H1 (cell line): ENCODE measurements at regions not wholly inside any gene's neighbourhood (a gene's known extent, or its start where the extent isn't known, plus 50 kb on each side); places are given as distances from the start of the nearest gene placed in this dataset.

ENCODE experiments used
- CTCF ChIA-PET: fragments of 300-600 bp; sonication (Branson Sonifier 250); formaldehyde crosslinking; loops from one replicate; lab custom pipeline; 2021; ENCODE audit not compliant: partially characterized antibody; lab: Charles Lee
- POLR2A ChIA-PET: fragments of 300-600 bp; sonication (Branson Sonifier 250); formaldehyde crosslinking; loops from one replicate; lab custom pipeline; 2021; ENCODE audit warnings: inconsistent platforms; ENCODE audit not compliant: partially characterized antibody; lab: Charles Lee
- DNase-seq, 2 experiments: peaks; one replicate each; pipeline versions ENCODE4 v3.0.0 to v3.0.0-alpha.2; 2010 to 2022; ENCODE audit warnings: low spot score in 2 of 2, low read depth in 1 of 2, mixed read lengths in 1 of 2
- FAIRE-seq: peaks from 2 replicates; lab custom pipeline; 2011; peaks lifted over from hg19 to GRCh38; lab: Jason Lieb, UNC
- H2AFZ ChIP-seq: 2 replicates; pipeline ENCODE4 v1.8.1; 2012; ENCODE audit warnings: low read length, inconsistent platforms
- H2AK5ac ChIP-seq: 2 replicates; pipeline ENCODE4 v1.6.1; 2013; ENCODE audit warnings: low read depth, low read length
- H2BK120ac ChIP-seq: replicated peaks from 2 replicates; pipeline ENCODE3; 2013; ENCODE audit warnings: low read depth, low read length, inconsistent platforms
- H2BK12ac ChIP-seq: 2 replicates; pipeline ENCODE4 v1.6.1; 2013; ENCODE audit warnings: low read depth, low read length
- H2BK15ac ChIP-seq: 2 replicates; pipeline ENCODE4 v1.6.1; 2013; ENCODE audit warnings: low read length
- H2BK20ac ChIP-seq: 2 replicates; pipeline ENCODE4 v1.6.1; 2013; ENCODE audit warnings: low read length
- H2BK5ac ChIP-seq: 2 replicates; pipeline ENCODE4 v1.6.1; 2013; ENCODE audit warnings: low read depth, low read length
- H3K14ac ChIP-seq: 2 replicates; pipeline ENCODE4 v1.6.1; 2013; ENCODE audit warnings: inconsistent platforms; ENCODE audit not compliant: insufficient read length
- H3K18ac ChIP-seq: 2 replicates; pipeline ENCODE4 v1.6.1; 2013; ENCODE audit warnings: low read length; ENCODE audit errors: extremely low read depth
- H3K23ac ChIP-seq: 2 replicates; pipeline ENCODE4 v1.6.1; 2013; ENCODE audit warnings: inconsistent platforms; ENCODE audit not compliant: insufficient read length
- H3K23me2 ChIP-seq: 2 replicates; pipeline ENCODE4 v1.6.1; 2013; ENCODE audit warnings: low read depth, low read length
- H3K27ac ChIP-seq: 2 replicates; pipeline ENCODE4 v1.6.1; 2011; ENCODE audit warnings: low read depth, low read length, inconsistent platforms
- H3K27me3 ChIP-seq, 4 experiments: replicated peaks in 1 of 4; 1 replicate in 1 of 4; 2 replicates in 3 of 4; pipeline versions ENCODE4 v1.6.1 to v1.8.1; 2011 to 2013; ENCODE audit warnings: low read length in 3 of 4, mild to moderate bottlenecking in 3 of 4, inconsistent platforms in 2 of 4, mixed read lengths in 2 of 4, moderate library complexity in 1 of 4; ENCODE audit not compliant: control insufficient read depth in 3 of 4, insufficient read depth in 3 of 4; ENCODE audit errors: extremely low read depth in 1 of 4
- H3K36me3 ChIP-seq, 4 experiments: 2 replicates each; pipeline versions ENCODE4 v1.6.1 to v1.8.1; 2011 to 2013; ENCODE audit warnings: mild to moderate bottlenecking in 4 of 4, low read length in 3 of 4, moderate library complexity in 2 of 4, control low read depth in 1 of 4, inconsistent platforms in 1 of 4; ENCODE audit not compliant: insufficient read depth in 4 of 4, control insufficient read depth in 2 of 4
- H3K4ac ChIP-seq: replicated peaks from 2 replicates; pipeline ENCODE3; 2013; ENCODE audit warnings: low read length, low read depth, mixed read lengths, inconsistent platforms; ENCODE audit not compliant: insufficient read length
- H3K4me1 ChIP-seq, 4 experiments: replicated peaks in 1 of 4; 1 replicate in 1 of 4; 2 replicates in 3 of 4; pipeline versions ENCODE4 v1.6.1 to v1.8.1; 2011 to 2013; ENCODE audit warnings: low read length in 3 of 4, inconsistent platforms in 2 of 4, mixed read lengths in 1 of 4; ENCODE audit not compliant: insufficient read depth in 4 of 4, control insufficient read depth in 3 of 4
- H3K4me2 ChIP-seq, 2 experiments: 2 replicates each; pipeline versions ENCODE4 v1.6.1 to v1.8.1; 2011 to 2013; ENCODE audit warnings: low read depth in 2 of 2, low read length in 2 of 2, control low read depth in 1 of 2, inconsistent platforms in 1 of 2, mild to moderate bottlenecking in 1 of 2; ENCODE audit not compliant: insufficient read depth in 1 of 2
- H3K4me3 ChIP-seq, 4 experiments: fragments of 200-600, 300-600 bp in 1 of 4; sonication (generic), shearing (Covaris generic), sonication (Bioruptor Twin) in 1 of 4; 2 replicates each; pipeline versions ENCODE4 v1.5.1 to v1.8.1; 2011 to 2016; ENCODE audit warnings: low read length in 4 of 4, low read depth in 3 of 4, control low read depth in 2 of 4, inconsistent platforms in 2 of 4, mild to moderate bottlenecking in 2 of 4, mixed read lengths in 1 of 4, moderate library complexity in 1 of 4; ENCODE audit not compliant: insufficient read depth in 2 of 4; ENCODE audit errors: extremely low read depth in 1 of 4
- H3K56ac ChIP-seq: replicated peaks from 2 replicates; pipeline ENCODE3; 2013; ENCODE audit warnings: low read depth, mild to moderate bottlenecking, mixed read lengths, low read length, inconsistent platforms; ENCODE audit not compliant: insufficient read length
- H3K79me1 ChIP-seq: 2 replicates; pipeline ENCODE4 v1.6.1; 2013; ENCODE audit warnings: low read depth, low read length, control low read depth
- H3K79me2 ChIP-seq, 2 experiments: 2 replicates each; pipeline versions ENCODE4 v1.6.1 to v1.8.1; 2012 to 2013; ENCODE audit warnings: low read length in 2 of 2, mild to moderate bottlenecking in 2 of 2, inconsistent platforms in 1 of 2; ENCODE audit not compliant: insufficient read depth in 2 of 2, control insufficient read depth in 1 of 2
- H3K9ac ChIP-seq, 4 experiments: replicated peaks in 1 of 4; 1 replicate in 1 of 4; 2 replicates in 3 of 4; pipeline versions ENCODE4 v1.6.1 to v1.8.1; 2011 to 2013; ENCODE audit warnings: low read depth in 3 of 4, low read length in 3 of 4, control low read depth in 2 of 4, mild to moderate bottlenecking in 2 of 4, moderate library complexity in 2 of 4, inconsistent platforms in 1 of 4; ENCODE audit errors: extremely low read depth in 1 of 4
- H3K9me3 ChIP-seq, 2 experiments: 2 replicates each; pipeline versions ENCODE4 v1.6.1 to v1.8.1; 2012 to 2013; ENCODE audit warnings: mild to moderate bottlenecking in 2 of 2, moderate library complexity in 2 of 2, control low read depth in 1 of 2, inconsistent platforms in 1 of 2, low read depth in 1 of 2, low read length in 1 of 2, mixed read lengths in 1 of 2; ENCODE audit not compliant: insufficient read depth in 2 of 2
- H4K20me1 ChIP-seq, 2 experiments: replicated peaks in 1 of 2; 2 replicates each; pipeline versions ENCODE3 to v1.8.1; 2011 to 2013; ENCODE audit warnings: inconsistent platforms in 2 of 2, low read length in 2 of 2, mild to moderate bottlenecking in 1 of 2; ENCODE audit not compliant: insufficient read depth in 2 of 2, control insufficient read depth in 1 of 2
- H4K5ac ChIP-seq: 2 replicates; pipeline ENCODE4 v1.6.1; 2013; ENCODE audit warnings: low read length, low read depth, mixed read lengths, inconsistent platforms; ENCODE audit not compliant: insufficient read length
- H4K8ac ChIP-seq: 2 replicates; pipeline ENCODE4 v1.8.0; 2013; ENCODE audit warnings: mild to moderate bottlenecking, moderate library complexity, low read length, inconsistent platforms; ENCODE audit not compliant: insufficient read depth; ENCODE audit errors: extremely low read depth
- H4K91ac ChIP-seq: replicated peaks from 2 replicates; pipeline ENCODE3; 2013; ENCODE audit warnings: low read length, mixed read lengths, inconsistent platforms; ENCODE audit not compliant: insufficient read length
- ATF3 ChIP-seq: IDR thresholded peaks from 2 replicates; pipeline ENCODE4 v1.6.1; 2011; ENCODE audit warnings: low read depth, mild to moderate bottlenecking, low read length; ENCODE audit not compliant: insufficient read depth
- BCL11A ChIP-seq, 2 experiments: IDR thresholded peaks; one replicate each; pipeline ENCODE4 v1.6.1; 2011; ENCODE audit warnings: low read depth in 2 of 2, low read length in 2 of 2, mild to moderate bottlenecking in 2 of 2
- CHD2 ChIP-seq: IDR thresholded peaks from 2 replicates; pipeline ENCODE4 v1.6.1; 2012; ENCODE audit warnings: low read length, improper control_type of control experiment
- E2F6 ChIP-seq: IDR thresholded peaks from 2 replicates; pipeline ENCODE4 v1.6.1; 2012; ENCODE audit warnings: inconsistent platforms
- EP300 ChIP-seq, 2 experiments: IDR thresholded peaks; 1 replicate in 1 of 2; 2 replicates in 1 of 2; pipeline ENCODE4 v1.6.1; 2011 to 2012; ENCODE audit warnings: low read depth in 2 of 2, low read length in 2 of 2, mild to moderate bottlenecking in 2 of 2, borderline replicate concordance in 1 of 2, inconsistent platforms in 1 of 2, moderate library complexity in 1 of 2
- YY1 ChIP-seq: IDR thresholded peaks from 2 replicates; pipeline ENCODE4 v1.6.1; 2011; ENCODE audit warnings: low read depth, mild to moderate bottlenecking, low read length
- WGBS, 2 experiments: shearing (Covaris generic) in 1 of 2; methylation state at CpG; one replicate each; pipeline versions ENCODE4 v1.1.6 to v1.1.7; 2013 to 2015; ENCODE audit warnings: low lambda C conversion rate in 2 of 2, mixed read lengths in 2 of 2, inconsistent platforms in 1 of 2, low coverage in 1 of 2, missing lambda C conversion rate in 1 of 2; ENCODE audit not compliant: insufficient replicate concordance in 2 of 2, insufficient coverage in 1 of 2, insufficient read length in 1 of 2; ENCODE audit errors: extremely low coverage in 1 of 2, missing lambda C conversion rate in 1 of 2; 5-methylcytosine and 5-hydroxymethylcytosine counted together

GRCh38 chr18:1542230-1542774 is 637.6 kb downstream of the ADCYAP1 start:
- Histone ChIP-seq H3K79me2 (no peaks in the 10 kb centered on the region), H3K9ac (no peak overlapping the region), H3K23ac (no peak overlapping the region), H3K23me2 (no peaks in the 10 kb centered on the region), H4K91ac (no peak overlapping the region), H2BK5ac (no peak overlapping the region), H3K4me3 (no peak overlapping the region), H4K20me1 (no peaks in the 10 kb centered on the region), H3K4me1 (no peaks in the 10 kb centered on the region), H4K8ac (no peak overlapping the region), H3K4ac (no peak overlapping the region), H3K14ac (no peak overlapping the region), H3K27me3 (peaks cover 0 to 1% (median 0%) of the 10 kb centered on the region in 4 experiments; a peak in 1 of 7 replicates), H3K9me3 (no peaks in the 10 kb centered on the region), H2AFZ (no peak overlapping the region), H3K56ac (no peak overlapping the region), H3K18ac (no peak overlapping the region), H3K4me2 (no peak overlapping the region), H2AK5ac (no peak overlapping the region), H3K36me3 (no peaks in the 10 kb centered on the region), H2BK20ac (no peak overlapping the region), H2BK12ac (no peak overlapping the region), H2BK15ac (no peak overlapping the region), H3K27ac (no peak overlapping the region), H2BK120ac (no peak overlapping the region), H3K79me1 (no peaks in the 10 kb centered on the region), H4K5ac (no peak overlapping the region)
- POLR2A ChIA-PET: no interaction called here
- WGBS, 2 experiments: 91% methylated on average over 1 of the region's 2 CpGs; no CpG with 5 or more reads in 1 of the 2 experiments
- CTCF ChIA-PET: interaction anchor here (0.6 to 1.1 kb wide), 2 partner anchors 42 to 446 kb away, joined by 3 read pairs; no protein-coding TSS in a partner anchor
- FAIRE-seq (no peak), DNase-seq (no peak)
- no peak for TF ChIP-seq EP300 (IDR thresholded peaks at IDR 0.05; ENCODE audit: borderline replicate concordance in 1 of 2, low read depth in 2 of 2, low read length in 2 of 2)
- TF ChIP-seq ATF3: no peak
- TF ChIP-seq CHD2: no peak
- no peak for TF ChIP-seq YY1
- TF ChIP-seq BCL11A (IDR thresholded peaks at IDR 0.05; ENCODE audit: low read depth in 2 of 2, low read length in 2 of 2): no peak
- no peak for TF ChIP-seq E2F6
